Peyer's patch (tissue), 4 donors: ENCODE measurements at regions not wholly inside any gene's neighbourhood (a gene's known extent, or its start where the extent isn't known, plus 50 kb on each side); places are given as distances from the start of the nearest gene placed in this dataset.

ENCODE experiments used
- DNase-seq, 3 donors: peaks; one replicate each; pipeline ENCODE4 v3.0.0-alpha.2; 2017 to 2019
- H3K27ac ChIP-seq, 4 donors: fragments of 200-600 bp; sonication (generic); one replicate each; pipeline ENCODE4 v1.5.1; 2016 to 2019
- H3K27me3 ChIP-seq, 2 donors: fragments of 200-600 bp; sonication (generic); one replicate each; pipeline ENCODE4 v1.5.1; 2019
- H3K36me3 ChIP-seq, 3 donors: fragments of 200-600 bp; sonication (generic); one replicate each; pipeline ENCODE4 v1.5.1; 2016 to 2019
- H3K4me1 ChIP-seq, 4 donors: fragments of 200-600 bp; sonication (generic); one replicate each; pipeline ENCODE4 v1.5.1; 2016 to 2019
- H3K4me3 ChIP-seq, 4 donors: fragments of 200-600 bp; sonication (generic); 1 replicate in 3 of 4; 2 replicates in 1 of 4; pipeline ENCODE4 v1.5.1; 2016 to 2019; ENCODE audit warnings: mild to moderate bottlenecking in 1 of 4
- H3K9me3 ChIP-seq, 4 donors: fragments of 200-600 bp; sonication (generic); one replicate each; pipeline ENCODE4 v1.5.1; 2016 to 2019; ENCODE audit warnings: mild to moderate bottlenecking in 1 of 4
- CTCF ChIP-seq, 6 experiments: fragments of 450-650 bp in 4 of 6; fragments of 200-600 bp in 2 of 6; sonication (generic) in 1 of 6; IDR thresholded peaks; one replicate each; pipeline ENCODE4 v1.5.1; 2017 to 2019; ENCODE audit warnings: antibody characterized with exemption in 6 of 6, mild to moderate bottlenecking in 3 of 6, moderate library complexity in 1 of 6
- POLR2A ChIP-seq, 2 donors: fragments of 450-650 bp; IDR thresholded peaks; one replicate each; pipeline ENCODE4 v1.5.1; 2017; ENCODE audit warnings: antibody characterized with exemption in 2 of 2, mild to moderate bottlenecking in 2 of 2, moderate library complexity in 2 of 2

- Histone ChIP-seq H3K9me3 (no peaks in the 10 kb centered on the region), H3K27ac (no peak overlapping the region), H3K36me3 (no peaks in the 10 kb centered on the region), H3K4me3 (no peak overlapping the region), H3K4me1 (no peaks in the 10 kb centered on the region), H3K27me3 (no peaks in the 10 kb centered on the region)
- TF ChIP-seq CTCF (IDR thresholded peaks at IDR 0.05): no peak
- no peak for TF ChIP-seq POLR2A (IDR thresholded peaks at IDR 0.05)
- no peak for DNase-seq
Measured at GRCh38 chr16:76059701-76060100, 217.5 kb upstream of the CNTNAP4 start.

- no peak overlapping the region for H3K4me3 ChIP-seq
- no peaks in the 10 kb centered on the region for H3K27me3 ChIP-seq
- no peaks in the 10 kb centered on the region for H3K4me1 ChIP-seq
- no peaks in the 10 kb centered on the region for H3K36me3 ChIP-seq
- H3K27ac ChIP-seq: no peak overlapping the region
- DNase-seq: no peak
- TF ChIP-seq POLR2A (IDR thresholded peaks at IDR 0.05) (no peak), CTCF (IDR thresholded peaks at IDR 0.05) (no peak)
- no peaks in the 10 kb centered on the region for H3K9me3 ChIP-seq
Measured at GRCh38 chr16:76071690-76072089, 205.5 kb upstream of the CNTNAP4 start.

GRCh38 chr16:76081967-76082366 is 195.2 kb upstream of the CNTNAP4 start:
- no peak for DNase-seq
- TF ChIP-seq POLR2A (IDR thresholded peaks at IDR 0.05) (no peak), CTCF (IDR thresholded peaks at IDR 0.05) (no peak)

GRCh38 chr16:76106647-76107046 is 170.6 kb upstream of the CNTNAP4 start:
- H3K36me3 ChIP-seq: no peaks in the 10 kb centered on the region
- no peak for DNase-seq
- no peaks in the 10 kb centered on the region for H3K4me1 ChIP-seq
- no peak overlapping the region for H3K4me3 ChIP-seq
- H3K27me3 ChIP-seq: no peaks in the 10 kb centered on the region
- H3K9me3 ChIP-seq: peaks cover 0 to 9% (median 0%) of the 10 kb centered on the region in 4 donors
- TF ChIP-seq CTCF (IDR thresholded peaks at IDR 0.05) (no peak), POLR2A (IDR thresholded peaks at IDR 0.05) (no peak)
- no peak overlapping the region for H3K27ac ChIP-seq

More at GRCh38 chr16:76081967-76082366, 195.2 kb upstream of the CNTNAP4 start:
- H3K4me3 ChIP-seq: no peak overlapping the region
- no peak overlapping the region for H3K27ac ChIP-seq
- no peaks in the 10 kb centered on the region for H3K27me3 ChIP-seq
- no peaks in the 10 kb centered on the region for H3K9me3 ChIP-seq
- no peaks in the 10 kb centered on the region for H3K4me1 ChIP-seq
- H3K36me3 ChIP-seq: no peaks in the 10 kb centered on the region

- TF ChIP-seq POLR2A (IDR thresholded peaks at IDR 0.05) (no peak), CTCF (IDR thresholded peaks at IDR 0.05) (no peak)
- H3K4me1 ChIP-seq: no peaks in the 10 kb centered on the region
Measured at GRCh38 chr16:76108460-76108859, 168.7 kb upstream of the CNTNAP4 start.

GRCh38 chr16:76114681-76115080 is 162.5 kb upstream of the CNTNAP4 start:
- Histone ChIP-seq H3K4me3 (no peak overlapping the region), H3K36me3 (no peaks in the 10 kb centered on the region), H3K4me1 (no peaks in the 10 kb centered on the region), H3K27ac (no peak overlapping the region), H3K9me3 (no peaks in the 10 kb centered on the region), H3K27me3 (no peaks in the 10 kb centered on the region)
- no peak for TF ChIP-seq POLR2A (IDR thresholded peaks at IDR 0.05)
- no peak for TF ChIP-seq CTCF (IDR thresholded peaks at IDR 0.05)
- DNase-seq: no peak

More at GRCh38 chr16:76108460-76108859, 168.7 kb upstream of the CNTNAP4 start:
- DNase-seq: no peak
- H3K36me3 ChIP-seq: no peaks in the 10 kb centered on the region
- peaks cover 0 to 2% (median 0%) of the 10 kb centered on the region in 4 donors for H3K9me3 ChIP-seq
- no peak overlapping the region for H3K4me3 ChIP-seq
- no peaks in the 10 kb centered on the region for H3K27me3 ChIP-seq
- H3K27ac ChIP-seq: no peak overlapping the region
